ENCODE measurements at regions not wholly inside any gene's neighbourhood (a gene's known extent, or its start where the extent isn't known, plus 50 kb on each side); places are given as distances from the start of the nearest gene placed in this dataset.

- TF ChIP-seq POLR2A (IDR thresholded peaks at IDR 0.05) = no peak
- TF ChIP-seq CTCF (IDR thresholded peaks at IDR 0.05 in 8 of 11, conservative IDR thresholded peaks at IDR 0.05 in 3 of 11) = no peak
- TF ChIP-seq POLR2AphosphoS5 (IDR thresholded peaks at IDR 0.05) = no peak
Observed at GRCh38 chr6:73888050-73888449, 192.0 kb downstream of the CD109 start.
